ENCODE measurements at regions not wholly inside any gene's neighbourhood (a gene's known extent, or its start where the extent isn't known, plus 50 kb on each side); places are given as distances from the start of the nearest gene placed in this dataset.

GRCh38 chr3:40753291-40753770, 228.6 kb downstream of the ZNF621 start:
- TF ChIP-seq CTCF (IDR thresholded peaks at IDR 0.05 in 2 of 3, conservative IDR thresholded peaks at IDR 0.05 in 1 of 3; ENCODE audit: insufficient read depth in 2 of 3, low read depth in 1 of 3, low read length in 3 of 3): no peak
- TF ChIP-seq RAD21 (CRISPR knock-in tag; conservative IDR thresholded peaks at IDR 0.05 in 1 of 2, IDR thresholded peaks at IDR 0.05 in 1 of 2): no peak
- TF ChIP-seq ZNF212 (CRISPR knock-in tag; IDR thresholded peaks at IDR 0.05): no peak
- no peak for TF ChIP-seq ZNF133 (CRISPR knock-in tag; IDR thresholded peaks at IDR 0.05)
- no peak for TF ChIP-seq HMG20B (CRISPR knock-in tag; IDR thresholded peaks at IDR 0.05)
- TF ChIP-seq FOXJ3 (CRISPR knock-in tag; IDR thresholded peaks at IDR 0.05): no peak
- no peak for TF ChIP-seq ZNF695 (CRISPR knock-in tag; IDR thresholded peaks at IDR 0.05)
- no peak for TF ChIP-seq REST (IDR thresholded peaks at IDR 0.05; ENCODE audit: borderline replicate concordance)
- no peak for TF ChIP-seq REST (CRISPR knock-in tag; IDR thresholded peaks at IDR 0.05; ENCODE audit: low read depth)
- TF ChIP-seq POLR2A (conservative IDR thresholded peaks at IDR 0.05): no peak
- TF ChIP-seq ZNF766 (CRISPR knock-in tag; conservative IDR thresholded peaks at IDR 0.05): no peak
- TF ChIP-seq EZH2 (IDR thresholded peaks at IDR 0.05; ENCODE audit: borderline replicate concordance, low read depth, low read length): no peak
- TF ChIP-seq ZNF143 (CRISPR knock-in tag; IDR thresholded peaks at IDR 0.05): no peak
